RKO (cell line): ENCODE measurements at regions not wholly inside any gene's neighbourhood (a gene's known extent, or its start where the extent isn't known, plus 50 kb on each side); places are given as distances from the start of the nearest gene placed in this dataset.

Source experiments
- DNase-seq: peaks from one replicate; pipeline ENCODE4 v3.0.0-alpha.2; 2016; ENCODE audit warnings: low spot score

- no peak for DNase-seq
Observed at GRCh38 chr7:156223935-156224832, 411.9 kb upstream of the SHH start.

DNA sequence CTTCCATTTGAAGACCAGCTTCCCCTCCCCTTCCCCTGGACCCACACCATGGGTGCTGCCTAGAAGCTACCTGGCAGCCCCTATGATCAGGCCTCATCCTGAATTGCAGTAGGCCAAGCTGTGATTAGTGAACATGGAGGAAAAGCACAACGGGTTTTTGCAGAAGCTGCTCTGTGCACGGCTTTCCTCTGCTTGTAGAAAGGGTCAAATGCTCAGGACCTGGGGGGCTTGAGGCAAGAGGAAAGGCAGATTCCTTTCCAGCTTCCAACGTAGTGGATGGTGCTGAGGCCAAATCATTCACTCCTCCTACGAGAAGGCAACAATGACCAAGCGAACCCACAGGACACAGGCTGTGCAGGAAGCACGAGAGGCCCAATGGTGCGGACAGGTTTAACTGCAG is 410.3 kb upstream of the SHH start:
- DNase-seq = no peak

DNA sequence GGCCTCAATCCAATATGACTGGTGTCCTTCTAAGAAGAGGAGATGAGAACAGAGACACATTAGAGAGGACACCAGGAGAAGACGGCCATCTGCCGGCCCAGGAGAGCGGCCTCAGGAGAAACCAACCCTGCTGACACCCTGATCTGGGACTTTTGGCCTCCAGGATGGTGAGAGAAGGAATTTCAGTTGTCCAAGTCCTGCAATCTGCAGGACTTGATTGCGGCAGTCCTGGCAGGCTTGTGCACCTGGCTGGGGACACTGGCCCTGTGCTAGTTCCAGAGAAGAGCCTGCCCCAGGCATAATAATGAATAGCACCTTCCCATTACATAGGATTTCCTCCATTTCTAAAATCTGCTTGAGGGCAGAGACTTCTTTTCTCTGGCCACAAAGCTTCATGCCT is 409.9 kb upstream of the SHH start:
- DNase-seq = no peak

- no peak for DNase-seq
Observed at GRCh38 chr7:156220701-156221100, 408.4 kb upstream of the SHH start.

GRCh38 chr7:156220078-156220605 is 407.9 kb upstream of the SHH start:
- DNase-seq = no peak

DNA sequence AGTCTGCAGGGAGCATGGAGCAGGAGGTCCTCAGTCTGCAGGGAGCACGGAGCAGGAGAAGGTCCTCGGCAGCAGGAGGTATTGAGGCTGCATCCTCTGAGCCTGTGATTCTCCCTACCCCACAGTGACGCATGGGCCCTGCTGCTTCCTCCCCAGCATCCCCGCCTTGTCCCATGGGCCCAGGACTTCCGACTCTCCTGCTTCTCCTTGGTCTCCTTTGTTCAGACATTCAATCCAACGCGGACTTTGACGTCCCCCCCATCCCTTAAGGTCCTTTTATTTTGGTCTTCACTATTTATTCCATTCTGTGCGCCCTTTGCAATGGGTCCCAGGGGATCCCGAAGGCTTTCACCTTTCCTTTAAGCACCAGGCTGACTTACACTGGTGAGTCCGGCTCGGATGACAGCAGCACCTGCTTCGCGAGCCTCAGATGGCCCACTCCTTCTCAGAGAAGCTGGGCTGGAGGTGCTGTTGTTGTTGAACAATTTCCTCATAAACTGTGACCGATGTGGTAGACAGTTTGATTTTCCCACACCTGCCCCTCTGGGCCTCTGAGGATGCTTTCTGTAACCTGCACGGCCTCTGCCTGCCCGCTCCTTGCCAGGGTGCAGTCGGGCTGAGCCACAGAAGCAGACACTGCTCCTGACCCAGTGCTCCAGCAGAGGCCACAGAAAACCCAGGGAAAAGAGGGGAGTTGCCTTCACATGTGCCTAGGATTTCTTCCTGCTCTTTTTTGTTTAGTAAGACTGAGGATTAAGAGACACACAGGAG is 407.2 kb upstream of the SHH start:
- no peak for DNase-seq

- no peak for DNase-seq
Observed at GRCh38 chr7:156218544-156219306, 406.5 kb upstream of the SHH start.

DNA sequence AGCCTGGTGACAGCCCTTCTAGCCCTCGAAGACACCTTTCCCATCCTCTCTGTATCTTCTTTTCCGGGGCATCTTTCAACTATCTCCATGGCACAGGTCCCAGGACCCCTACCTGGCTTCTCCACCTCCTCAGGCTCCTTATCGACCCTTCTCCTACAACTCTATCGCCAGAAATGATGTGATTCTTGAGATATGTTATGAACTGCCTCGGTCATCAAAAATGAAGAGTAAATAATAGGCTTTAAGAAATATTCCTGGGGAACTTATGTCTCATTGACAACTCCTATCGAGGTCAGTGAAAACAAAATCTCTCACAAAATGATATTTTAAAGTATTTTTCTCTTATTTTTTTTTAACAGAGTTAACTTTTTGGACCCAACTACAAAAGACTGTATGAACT is 405.5 kb upstream of the SHH start:
- DNase-seq = no peak

DNA sequence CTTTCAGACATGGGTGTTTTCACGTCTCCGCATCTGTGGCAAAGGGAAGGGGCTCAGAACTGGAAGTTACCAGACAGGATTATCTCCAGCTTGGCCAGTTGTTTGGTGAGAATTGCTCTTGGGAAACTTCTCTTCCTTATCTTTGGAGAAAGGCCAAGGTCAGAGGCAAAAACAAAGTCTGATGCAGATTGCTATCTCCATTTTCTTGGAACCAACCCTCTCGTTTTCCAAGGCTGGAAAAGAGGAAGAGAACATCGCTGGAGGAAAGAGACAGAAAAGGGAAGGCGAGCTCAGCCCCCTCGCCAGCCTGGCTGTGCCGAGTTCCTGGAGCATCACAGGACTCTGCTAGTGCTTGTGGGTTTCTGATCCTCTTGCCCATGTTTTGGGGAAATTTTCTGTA is 396.8 kb upstream of the SHH start:
- no peak for DNase-seq

DNA sequence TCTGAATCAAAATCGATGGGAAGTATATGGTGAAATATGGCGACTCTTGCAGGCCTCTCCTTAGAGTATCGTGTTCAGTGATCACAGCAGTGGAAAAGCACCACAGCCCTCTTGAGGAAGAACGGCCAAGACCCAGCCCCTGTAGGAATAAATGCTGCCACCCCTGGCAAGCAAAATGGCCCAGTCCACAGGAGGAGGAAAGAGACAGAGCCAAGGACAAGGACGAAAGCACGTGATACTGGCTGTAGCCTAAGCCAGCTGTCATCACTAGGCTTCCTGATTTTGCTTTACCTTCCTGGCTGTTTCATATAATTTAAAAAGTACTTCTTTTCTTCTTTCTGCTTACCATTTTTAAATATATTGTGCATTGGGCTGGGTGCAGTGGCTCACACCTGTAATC is 395.0 kb upstream of the SHH start:
- DNase-seq = no peak

DNA sequence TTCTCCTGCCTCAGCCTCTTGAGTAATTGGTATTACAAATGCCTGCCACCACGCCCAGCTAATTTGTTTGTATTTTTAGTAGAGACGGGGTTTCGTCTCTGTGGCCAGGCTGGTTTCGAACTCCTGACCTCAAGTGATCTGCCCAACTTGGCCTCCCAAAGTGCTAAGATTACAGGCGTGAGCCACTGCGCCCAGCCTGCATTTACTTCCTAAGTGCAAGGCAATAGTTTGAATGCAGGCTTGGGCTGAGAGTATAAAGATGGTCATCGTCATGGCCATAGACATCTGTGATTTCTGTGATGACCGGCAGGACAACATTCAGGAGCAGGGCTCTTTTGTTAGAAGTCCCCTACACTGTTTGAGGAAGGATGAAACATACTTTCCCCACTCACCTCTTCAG is 393.9 kb upstream of the SHH start:
- DNase-seq = no peak

- no peak for DNase-seq
Observed at GRCh38 chr7:156204820-156205219, 392.6 kb upstream of the SHH start.

DNA sequence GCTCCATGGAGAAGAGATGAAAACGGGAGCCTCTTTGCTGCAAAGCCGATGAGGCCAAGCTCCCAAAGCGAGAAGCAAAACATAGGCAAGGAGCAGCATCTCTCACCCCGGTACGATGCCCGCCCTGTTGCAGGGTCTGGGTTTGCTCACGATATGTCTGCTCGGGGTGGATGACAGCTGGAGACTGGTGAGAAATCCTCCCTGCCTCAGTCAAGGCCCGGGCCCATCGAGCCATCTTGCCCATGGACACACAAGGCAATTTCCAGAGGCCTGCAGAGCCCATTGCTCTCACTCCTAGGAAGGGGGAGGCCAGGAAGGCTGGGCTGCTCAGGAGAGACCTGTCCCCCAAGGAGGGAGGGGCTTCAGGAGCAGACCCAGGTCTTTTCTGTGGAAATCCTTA is 391.7 kb upstream of the SHH start:
- DNase-seq = no peak

DNA sequence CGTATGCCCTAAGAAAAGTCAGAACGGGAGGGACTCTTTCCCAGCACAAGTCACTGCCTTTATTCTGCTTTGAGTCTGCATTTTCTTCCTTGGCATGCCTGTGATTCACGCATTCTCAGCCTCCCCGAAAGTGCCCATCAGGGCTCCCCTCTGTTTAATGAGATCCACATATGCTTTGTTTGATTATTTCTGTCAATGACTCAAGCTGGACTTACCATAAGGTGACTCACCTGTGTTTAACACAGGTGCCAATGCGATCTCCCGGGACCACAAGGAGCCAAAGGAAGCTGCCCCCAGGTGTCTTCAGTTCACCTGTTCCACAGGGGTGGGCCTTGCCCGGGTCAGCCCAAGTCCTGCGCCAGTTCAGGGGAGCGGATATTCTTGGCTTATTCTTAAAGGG is 386.0 kb upstream of the SHH start:
- DNase-seq = no peak

GRCh38 chr7:156196649-156197048 is 384.4 kb upstream of the SHH start:
- no peak for DNase-seq

- DNase-seq = no peak
Observed at GRCh38 chr7:156195276-156195675, 383.0 kb upstream of the SHH start.

- no peak for DNase-seq
Observed at GRCh38 chr7:156194813-156195212, 382.6 kb upstream of the SHH start.

DNA sequence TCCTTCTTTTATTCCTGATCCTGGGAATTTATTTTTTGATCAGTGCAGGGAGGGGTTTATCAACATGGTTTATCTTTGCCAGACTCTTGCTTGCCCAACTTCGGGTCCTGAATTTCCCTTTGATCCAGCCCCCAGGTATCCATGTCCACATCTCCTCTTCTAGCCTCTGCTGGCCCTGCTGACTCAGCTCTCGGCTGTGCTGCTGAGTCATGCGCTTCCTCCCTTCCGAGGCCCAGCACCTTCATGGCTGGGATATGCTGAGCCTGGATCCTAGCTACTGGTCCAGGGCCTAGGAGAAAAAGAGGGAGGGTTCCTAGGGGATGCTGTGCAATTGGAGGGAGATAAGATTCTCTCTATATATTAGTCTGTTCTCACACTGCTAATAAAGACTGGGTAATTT is 380.7 kb upstream of the SHH start:
- DNase-seq = peak; percentile 73

GRCh38 chr7:156191090-156191489 is 378.8 kb upstream of the SHH start:
- no peak for DNase-seq

DNA sequence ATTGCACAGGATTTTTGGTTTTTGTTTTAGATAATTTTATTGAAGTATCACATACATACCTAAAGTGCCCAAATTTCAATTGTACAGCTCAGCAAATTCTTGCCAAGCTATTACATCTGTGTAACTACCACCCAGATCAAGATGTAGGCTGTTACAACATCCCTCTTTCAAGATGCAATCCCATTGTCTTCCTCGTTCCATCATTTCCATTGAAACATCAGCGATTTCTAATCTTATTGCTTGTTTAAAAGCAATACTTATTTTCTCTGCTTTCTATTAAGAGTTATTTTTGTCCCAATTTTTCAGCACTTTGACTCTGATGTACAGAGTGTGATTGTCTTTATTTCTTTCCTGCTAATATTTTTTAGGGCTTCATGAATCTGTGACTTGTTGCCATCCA is 372.8 kb upstream of the SHH start:
- no peak for DNase-seq

- peak; percentile 42 for DNase-seq
Observed at GRCh38 chr7:156184164-156184563, 371.9 kb upstream of the SHH start.

GRCh38 chr7:156180451-156181229 is 368.4 kb upstream of the SHH start:
- no peak for DNase-seq
